GDM1 (cell line): ENCODE measurements at regions not wholly inside any gene's neighbourhood (a gene's known extent, or its start where the extent isn't known, plus 50 kb on each side); places are given as distances from the start of the nearest gene placed in this dataset.
"Not testable (repeated sequence)": the region's sequence is repeated elsewhere in the genome, so short reads cannot be mapped to it uniquely, and the experiment has no call there.

Source experiments
- DNase-seq: peaks from one replicate; lab custom pipeline; 2025; lab: John Stamatoyannopoulos, UW

DNA sequence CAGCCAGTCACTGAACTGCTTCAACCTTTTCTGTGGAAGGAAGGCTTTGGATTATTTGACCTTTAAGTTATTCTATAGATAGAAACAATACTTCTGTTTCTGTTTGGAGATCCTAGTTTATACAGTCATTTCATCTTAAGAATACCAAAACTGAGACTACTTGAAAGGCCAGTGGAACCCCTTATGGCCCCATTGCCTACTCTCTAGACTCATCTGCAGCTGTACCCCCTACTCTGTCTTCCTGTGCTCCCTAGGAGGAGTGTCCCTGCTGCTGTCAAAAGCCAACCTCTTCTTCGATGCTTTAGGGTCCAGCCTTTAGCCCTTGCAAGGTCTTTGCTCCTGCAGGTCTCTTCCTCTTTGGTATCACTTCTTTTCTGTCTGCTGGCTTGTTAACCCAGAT is 169.6 kb downstream of the EDEM1 start:
- DNase-seq, result no peak

GRCh38 chr3:5358911-5359310 is 171.4 kb downstream of the EDEM1 start:
- no peak for DNase-seq

DNA sequence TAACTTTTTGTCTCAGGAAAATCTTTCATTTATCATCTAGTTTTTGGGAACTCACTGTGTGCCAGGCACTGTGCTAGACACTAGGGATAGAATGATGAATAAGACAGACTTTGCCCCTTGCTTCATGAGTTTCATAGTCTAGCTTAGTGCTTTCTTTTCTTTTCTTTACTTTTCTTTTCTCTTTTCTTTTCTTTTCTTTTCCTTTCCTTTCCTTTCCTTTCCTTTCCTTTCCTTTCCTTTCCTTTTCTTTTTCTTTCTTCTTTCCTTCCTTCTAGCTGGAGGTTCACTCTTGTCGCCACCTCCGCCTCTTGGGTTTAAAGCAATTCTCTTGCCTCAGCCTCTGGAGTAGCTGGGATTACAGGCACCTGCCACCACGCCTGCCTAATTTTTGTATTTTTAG is 172.9 kb downstream of the EDEM1 start:
- DNase-seq, result no peak

- no peak for DNase-seq
Observed at GRCh38 chr3:5366746-5367145, 179.2 kb downstream of the EDEM1 start.

DNA sequence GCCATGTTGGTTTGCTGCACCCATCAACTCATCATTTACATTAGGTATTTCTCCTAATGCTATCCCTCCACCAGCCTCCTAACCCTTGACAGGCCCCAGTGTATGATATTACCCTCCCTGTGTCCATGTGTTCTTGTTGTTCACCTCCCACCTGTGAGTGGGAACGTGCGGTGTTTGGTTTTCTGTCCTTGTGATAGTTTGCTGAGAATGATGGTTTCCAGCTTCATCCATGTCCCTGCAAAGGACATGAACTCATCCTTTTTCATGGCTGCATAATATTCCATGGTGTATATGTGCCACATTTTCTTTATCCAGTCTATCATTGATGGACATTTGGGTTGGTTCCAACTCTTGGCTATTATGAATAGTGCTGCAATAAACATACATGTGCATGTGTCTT is 184.0 kb downstream of the EDEM1 start:
- DNase-seq, result not testable (repeated sequence)

- no peak for DNase-seq
Observed at GRCh38 chr3:5376761-5377160, 189.3 kb downstream of the EDEM1 start.

GRCh38 chr3:5379266-5379665 is 191.8 kb downstream of the EDEM1 start:
- not testable (repeated sequence) for DNase-seq

DNA sequence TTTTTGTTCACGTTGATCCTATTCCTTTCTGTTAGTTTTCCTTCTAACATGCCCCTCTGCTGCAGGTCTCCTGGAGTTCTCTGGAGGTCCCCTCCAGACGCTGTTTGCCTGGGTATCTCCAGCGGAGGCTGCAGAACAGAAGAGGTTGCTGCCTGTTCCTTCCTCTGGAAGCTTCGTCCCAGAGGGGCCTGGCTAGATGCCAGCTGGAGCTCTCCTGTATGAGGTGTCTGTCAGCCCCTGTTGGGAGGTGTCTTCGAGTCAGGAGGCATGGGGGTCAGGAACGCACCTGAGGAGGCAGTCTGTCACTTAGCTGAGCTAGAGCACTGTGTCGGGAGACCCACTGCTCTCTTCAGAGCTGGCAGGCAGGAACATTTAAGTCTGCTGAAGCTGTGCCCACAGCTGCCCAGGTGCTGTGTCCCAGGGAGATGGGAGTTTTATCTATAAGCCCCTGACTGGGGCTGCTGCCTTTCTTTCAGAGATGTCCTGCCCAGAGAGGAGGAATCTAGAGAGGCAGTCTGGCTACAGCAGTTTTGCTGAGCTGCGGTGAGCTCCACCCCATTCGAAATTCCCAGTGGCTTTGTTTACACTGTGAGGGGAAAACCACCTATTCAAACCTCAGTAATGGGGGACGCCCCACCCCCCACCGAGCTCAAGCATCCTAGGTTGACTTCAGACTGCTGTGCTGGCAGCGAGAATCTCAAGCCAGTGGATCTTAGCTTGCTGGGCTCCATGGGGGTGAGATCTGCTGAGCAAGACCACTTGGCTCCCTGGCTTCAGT is 196.2 kb downstream of the EDEM1 start:
- DNase-seq, result not testable (repeated sequence)

GRCh38 chr3:5384557-5385236 is 197.2 kb downstream of the EDEM1 start:
- no peak for DNase-seq

GRCh38 chr3:5388091-5388490 is 200.6 kb downstream of the EDEM1 start:
- no peak for DNase-seq

DNA sequence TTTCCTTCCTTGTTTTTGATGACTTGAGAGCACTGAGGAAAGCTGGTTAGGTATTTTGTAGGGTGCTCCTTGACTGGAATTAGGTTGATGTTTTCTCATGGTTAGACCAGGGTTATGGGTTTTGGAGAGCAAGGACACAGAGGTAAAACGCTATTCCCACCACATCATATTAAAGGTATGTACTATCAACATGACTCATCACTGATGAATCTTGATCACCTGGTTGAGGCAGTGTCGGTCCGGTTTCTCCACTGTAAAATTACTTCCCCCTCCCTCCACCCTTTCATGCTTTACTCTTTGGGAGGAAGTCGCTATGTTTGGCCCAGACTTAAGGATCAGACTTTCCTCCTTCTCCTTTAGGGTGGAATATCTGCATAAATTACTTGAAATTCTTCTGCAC is 201.6 kb downstream of the EDEM1 start:
- no peak for DNase-seq

- no peak for DNase-seq
Observed at GRCh38 chr3:5390221-5390620, 202.7 kb downstream of the EDEM1 start.

- no peak for DNase-seq
Observed at GRCh38 chr3:5390936-5391625, 203.6 kb downstream of the EDEM1 start.

- DNase-seq, result no peak
Observed at GRCh38 chr3:5401002-5401401, 213.5 kb downstream of the EDEM1 start.

DNA sequence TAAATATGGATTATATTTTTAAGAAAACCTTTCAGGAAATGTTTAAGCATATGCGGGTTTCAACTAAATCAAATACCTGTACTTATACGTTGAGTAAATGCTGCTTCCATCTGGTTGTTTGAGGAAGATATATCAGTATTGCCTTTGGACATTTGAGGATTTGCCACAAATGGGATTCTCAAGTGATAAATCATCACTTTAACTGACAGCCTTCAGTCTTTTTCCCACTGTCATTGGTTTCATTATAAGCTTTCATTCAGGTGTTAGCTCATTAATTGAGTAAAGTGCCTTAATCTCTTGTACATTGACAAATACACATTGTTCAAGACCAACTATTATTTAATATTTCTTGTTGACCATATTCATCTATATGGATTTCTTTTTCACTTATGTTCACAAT is 217.2 kb downstream of the EDEM1 start:
- DNase-seq, result no peak

DNA sequence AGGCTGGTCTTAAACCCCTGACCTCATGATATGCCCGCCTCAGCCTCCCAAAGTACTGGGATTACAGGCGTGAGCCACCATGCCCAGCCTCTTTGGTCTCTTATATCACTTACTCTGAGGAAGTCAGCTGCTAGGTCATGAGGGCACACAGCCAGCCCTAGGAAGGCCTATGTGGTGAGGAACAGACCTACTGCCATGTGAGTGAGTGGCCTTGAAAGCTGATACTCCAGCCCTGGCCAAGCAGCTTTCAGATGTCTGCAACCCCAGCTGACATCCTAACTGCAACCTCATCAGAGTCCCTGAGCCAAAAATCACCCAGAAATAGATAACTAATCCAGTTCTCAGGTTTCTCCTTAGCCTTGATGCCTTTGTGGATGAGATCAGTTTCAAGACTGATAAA is 224.3 kb downstream of the EDEM1 start:
- no peak for DNase-seq

DNA sequence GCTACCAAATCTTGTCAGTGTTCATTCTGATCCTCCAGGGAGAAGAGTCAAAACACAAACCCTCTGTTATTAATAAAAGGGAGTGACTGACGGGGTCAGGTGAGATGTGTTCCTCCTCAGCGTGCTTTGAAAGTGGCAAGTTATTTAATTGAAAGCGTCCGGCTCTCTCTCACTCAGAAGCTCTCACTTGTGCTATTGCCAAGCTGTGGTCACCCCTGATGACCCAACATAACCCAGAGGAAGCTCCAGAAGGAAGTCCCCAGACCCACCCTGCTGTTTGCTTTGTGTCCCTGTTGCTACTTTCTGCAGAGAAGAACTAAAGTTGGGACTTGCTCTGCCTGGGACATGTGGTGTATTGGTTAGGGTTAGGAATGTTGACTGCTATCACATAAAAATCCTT is 235.6 kb downstream of the EDEM1 start:
- DNase-seq, result no peak

DNA sequence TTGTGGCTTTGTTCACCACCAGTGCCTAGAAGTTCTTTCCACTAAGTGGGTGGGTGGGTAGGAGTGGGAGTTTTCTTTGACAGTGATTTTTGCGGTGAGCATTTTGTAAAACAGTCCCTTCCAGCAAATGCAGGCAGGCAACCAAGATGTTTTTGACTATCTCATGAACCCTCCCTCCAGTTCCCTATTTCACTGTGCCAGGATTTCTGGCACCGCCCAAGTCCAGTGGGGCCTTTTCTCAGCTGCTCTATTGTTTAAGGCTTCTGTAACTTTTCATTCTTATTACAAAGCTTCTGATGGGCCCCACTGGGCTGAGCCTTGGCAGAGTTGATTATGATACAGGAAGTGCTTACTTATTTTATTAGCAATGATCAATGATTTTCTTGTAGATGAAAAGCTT is 236.0 kb downstream of the EDEM1 start:
- DNase-seq, result no peak

GRCh38 chr3:5425371-5425770 is 237.9 kb downstream of the EDEM1 start:
- DNase-seq, result no peak

DNA sequence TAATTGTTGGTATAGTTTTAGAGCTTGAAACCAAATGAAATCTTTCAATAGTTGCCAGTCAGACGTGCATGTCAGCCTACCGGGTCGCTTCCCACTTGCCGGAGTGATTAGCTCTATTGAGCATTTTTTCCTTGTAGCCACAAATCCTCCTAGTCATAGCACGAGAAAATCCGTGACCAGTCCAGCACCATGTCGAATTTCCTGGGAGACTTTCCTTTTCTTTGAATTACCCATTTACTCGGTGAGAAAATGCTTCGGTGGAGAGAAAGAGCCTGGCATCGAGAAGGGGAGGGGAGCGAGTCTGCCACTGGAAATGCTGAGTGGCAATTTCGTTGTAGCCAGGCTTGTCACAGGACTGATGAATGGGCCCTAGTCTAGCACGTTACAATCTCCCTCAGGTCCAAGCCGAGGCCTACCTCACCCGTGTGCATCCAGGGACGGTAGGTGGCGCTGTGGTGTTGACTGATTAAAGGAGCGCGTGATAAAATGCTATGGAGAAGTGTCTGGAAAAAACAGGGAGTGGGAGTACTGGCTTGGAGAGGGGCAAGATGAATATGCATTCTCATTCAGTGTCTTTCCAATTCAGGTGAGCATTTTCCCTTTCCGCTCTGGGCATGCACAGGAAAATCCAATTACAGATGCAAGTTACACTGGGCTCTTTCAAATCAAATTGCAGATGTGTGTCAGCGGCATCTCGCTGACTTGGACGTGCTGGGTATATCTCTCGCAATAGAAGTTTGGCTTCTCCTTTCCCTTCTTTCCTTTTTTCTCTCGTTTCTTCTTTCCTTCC is 238.8 kb downstream of the EDEM1 start:
- DNase-seq, result peak; percentile 72

DNA sequence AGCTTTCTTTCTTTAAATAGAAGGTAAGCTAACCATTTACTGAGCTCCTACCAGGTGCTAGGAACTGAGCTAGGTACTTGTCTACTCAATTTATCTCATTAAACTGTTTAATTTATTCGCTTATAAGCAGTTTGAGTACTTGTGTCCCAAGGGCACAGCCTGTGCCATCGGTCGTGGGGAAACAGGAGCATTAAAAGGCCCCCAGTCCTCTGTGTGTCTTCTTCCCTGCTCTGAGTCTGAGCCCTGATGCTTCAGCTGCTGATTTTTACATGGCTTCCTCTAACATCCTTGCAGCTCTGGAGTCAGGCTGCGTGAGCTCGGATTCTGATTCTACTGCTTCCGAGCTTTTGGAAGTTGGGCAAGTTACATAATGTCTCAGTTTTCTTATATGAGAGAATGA is 239.5 kb downstream of the EDEM1 start:
- DNase-seq, result no peak

DNA sequence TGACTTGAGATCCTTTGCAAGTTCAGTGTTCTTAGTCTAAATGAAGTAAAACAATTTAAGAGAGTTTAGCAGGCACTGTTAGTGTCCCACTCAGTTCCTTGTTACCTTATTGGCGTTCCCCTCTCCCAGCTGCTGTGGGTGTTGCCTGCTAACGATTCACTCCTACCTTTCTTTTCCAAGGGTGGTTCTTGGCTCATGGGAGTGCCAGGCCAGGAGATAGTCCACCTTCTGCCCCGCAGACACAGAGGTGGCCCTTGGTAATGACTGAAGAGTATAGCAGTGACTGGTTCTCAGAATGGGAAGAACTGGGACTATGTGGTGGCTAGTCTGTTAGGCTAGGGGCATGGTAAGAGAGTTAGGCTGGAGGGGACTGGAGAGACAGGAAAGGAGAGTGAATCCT is 240.4 kb downstream of the EDEM1 start:
- no peak for DNase-seq
